Activated naive CD4-positive, alpha-beta T cell treated with Interleukin-2 at 50 U/mL for 16 hours (primary cell): ENCODE measurements at regions not wholly inside any gene's neighbourhood (a gene's known extent, or its start where the extent isn't known, plus 50 kb on each side); places are given as distances from the start of the nearest gene placed in this dataset.

Experiments used
- DNase-seq: peaks from one replicate; pipeline ENCODE4 v3.0.0-alpha.2; 2020

DNA sequence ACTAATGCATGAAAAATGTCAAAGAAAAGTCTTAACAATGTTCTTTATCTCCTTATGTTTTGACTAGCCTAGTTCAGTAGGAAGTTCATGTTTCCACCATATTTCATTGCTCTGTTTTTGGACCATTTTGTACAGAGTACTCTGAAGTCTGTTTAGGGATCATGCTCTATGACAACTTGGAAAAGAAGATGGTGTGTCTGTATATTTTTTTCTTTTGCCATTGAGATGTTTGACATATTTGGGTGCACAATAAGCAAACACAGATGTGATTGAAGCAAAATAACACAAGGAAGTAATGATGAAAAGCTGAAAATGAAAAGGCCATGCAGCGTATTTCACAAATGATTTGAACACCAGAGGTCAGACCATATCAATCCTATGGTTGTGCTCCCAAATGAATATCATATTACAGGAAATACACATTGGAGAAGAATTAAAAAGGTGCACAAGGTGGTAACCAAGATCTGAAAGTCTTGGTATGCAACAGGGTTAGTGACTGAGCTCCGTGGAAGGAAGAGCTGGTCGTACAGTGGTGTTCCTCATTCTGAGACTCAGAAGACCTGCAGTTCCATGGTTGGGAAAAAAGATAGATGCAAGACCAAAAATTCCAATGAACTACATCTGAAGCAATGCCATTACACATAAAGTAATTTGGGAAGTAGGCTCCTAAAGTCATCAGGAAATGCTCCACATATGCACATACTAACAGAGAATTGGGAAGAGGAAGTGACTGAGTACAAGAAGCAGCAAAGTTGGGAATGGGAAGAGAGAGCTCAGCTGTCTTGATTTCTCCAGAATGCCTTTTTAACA, 463.5 kb downstream of the LMO4 start:
- DNase-seq: no peak

- DNase-seq: no peak
Measured at GRCh38 chr1:87794788-87795614, 466.3 kb downstream of the LMO4 start.

DNA sequence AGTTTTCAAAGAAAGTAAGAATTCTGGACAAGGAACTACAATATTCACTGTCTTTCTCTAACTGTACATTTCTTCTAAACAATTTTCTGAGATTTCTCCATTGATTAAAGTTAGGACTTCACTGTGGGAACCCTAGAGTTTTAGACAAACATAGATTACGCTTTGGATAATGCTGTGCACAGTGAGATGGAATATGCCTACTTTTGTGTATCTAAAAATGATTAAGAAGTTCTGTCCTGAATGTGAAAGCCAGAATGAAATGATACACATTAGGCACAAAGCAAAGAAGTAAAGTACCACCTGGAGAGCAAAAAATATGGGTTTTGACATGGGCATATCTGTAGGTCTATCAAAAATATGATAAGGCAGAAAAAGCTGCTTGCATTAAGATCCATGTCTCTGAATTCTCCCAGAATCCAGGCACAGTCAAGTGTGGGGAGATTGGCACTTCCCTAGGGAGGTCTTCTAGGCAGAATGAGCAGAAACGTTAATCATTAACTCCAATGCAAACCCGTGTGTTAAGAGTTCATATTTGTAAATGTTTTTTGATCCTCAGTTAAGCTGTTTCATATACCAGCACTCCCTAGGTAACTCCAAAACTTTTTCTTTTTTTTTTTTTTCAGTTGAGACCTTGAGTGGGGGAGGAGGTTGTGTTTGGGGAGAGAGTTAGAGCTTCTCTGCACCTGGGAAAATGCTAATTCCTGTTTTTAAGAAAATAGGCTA, 467.1 kb downstream of the LMO4 start:
- no peak for DNase-seq

GRCh38 chr1:87796471-87796901, 467.8 kb downstream of the LMO4 start:
- DNase-seq: no peak

GRCh38 chr1:87799451-87799850, 470.8 kb downstream of the LMO4 start:
- no peak for DNase-seq

- no peak for DNase-seq
Measured at GRCh38 chr1:87800006-87800405, 471.3 kb downstream of the LMO4 start.

GRCh38 chr1:87803375-87803774, 474.7 kb downstream of the LMO4 start:
- DNase-seq: no peak

- no peak for DNase-seq
Measured at GRCh38 chr1:87804128-87804527, 475.4 kb downstream of the LMO4 start.

GRCh38 chr1:87805666-87806378, 477.1 kb downstream of the LMO4 start:
- DNase-seq: no peak

- DNase-seq: no peak
Measured at GRCh38 chr1:87806379-87807094, 477.9 kb downstream of the LMO4 start.

DNA sequence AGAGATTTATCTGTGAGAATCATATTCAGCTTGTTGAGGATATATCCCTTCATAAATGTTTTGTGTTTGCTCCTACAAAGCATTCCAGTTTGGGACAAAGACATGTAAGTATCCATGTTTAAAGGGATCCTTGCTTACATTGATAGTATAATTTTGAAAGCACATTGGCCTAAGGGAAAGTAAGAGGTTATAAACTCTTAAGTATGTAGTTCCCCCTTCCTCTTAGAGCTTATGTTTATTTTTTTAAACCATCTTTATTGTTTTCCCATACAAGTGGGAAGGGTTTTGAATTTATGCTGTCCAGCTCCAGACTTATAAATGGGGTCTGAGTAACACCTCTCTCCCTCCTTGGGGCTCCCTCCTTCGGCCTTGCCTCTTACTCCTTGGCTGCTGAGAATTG, 481.5 kb downstream of the LMO4 start:
- DNase-seq: no peak

DNA sequence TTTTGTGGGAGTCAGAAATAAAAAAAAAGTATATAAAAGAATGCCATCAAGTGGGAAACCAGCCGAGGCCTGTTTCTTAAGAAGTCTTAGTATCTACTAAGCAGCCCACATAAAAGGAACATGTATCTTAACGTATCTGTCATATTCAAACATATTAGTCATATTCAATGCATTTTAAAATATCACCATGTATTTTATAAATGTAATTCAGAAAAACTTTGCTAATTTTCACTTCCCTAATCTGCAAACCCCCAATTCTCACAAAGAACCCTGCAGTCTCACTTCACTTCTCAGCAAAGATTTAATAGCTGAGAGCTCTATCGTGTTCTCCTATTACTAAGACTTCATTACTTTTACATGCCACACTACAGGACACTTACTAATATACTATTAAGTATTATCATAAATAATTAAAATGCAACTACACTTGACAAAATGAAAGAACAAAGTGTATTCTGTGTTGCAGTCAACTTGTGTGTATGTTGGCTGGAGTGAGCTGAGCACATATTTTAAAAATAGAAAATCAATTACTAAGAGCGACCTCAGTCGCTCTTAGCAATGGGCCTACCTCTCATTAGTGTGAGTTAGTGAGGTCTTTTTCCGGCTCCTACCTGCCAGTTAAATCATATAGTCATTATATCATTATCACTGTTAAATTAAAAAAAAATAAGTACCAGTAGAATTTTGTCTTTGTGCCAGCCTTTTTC, 484.3 kb downstream of the LMO4 start:
- no peak for DNase-seq

DNA sequence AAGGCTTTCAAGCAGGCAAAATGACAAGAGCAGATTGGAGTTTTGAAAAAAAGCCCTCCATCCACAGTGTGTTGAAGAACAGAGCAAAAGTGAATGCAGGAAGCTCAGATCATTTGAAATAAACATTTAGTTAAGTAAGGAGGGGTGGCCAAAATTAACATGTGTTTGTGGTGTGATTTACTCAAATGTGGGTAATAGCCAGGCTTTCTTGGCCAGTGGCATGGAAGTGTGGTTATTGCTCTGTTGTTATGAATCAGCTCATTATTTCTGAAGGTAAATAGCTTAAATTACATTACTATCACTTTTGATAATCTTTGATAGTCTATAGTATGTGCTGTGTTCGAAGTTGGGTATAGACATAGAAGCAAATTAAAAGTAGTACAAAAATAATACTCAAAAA, 485.9 kb downstream of the LMO4 start:
- DNase-seq: no peak

DNA sequence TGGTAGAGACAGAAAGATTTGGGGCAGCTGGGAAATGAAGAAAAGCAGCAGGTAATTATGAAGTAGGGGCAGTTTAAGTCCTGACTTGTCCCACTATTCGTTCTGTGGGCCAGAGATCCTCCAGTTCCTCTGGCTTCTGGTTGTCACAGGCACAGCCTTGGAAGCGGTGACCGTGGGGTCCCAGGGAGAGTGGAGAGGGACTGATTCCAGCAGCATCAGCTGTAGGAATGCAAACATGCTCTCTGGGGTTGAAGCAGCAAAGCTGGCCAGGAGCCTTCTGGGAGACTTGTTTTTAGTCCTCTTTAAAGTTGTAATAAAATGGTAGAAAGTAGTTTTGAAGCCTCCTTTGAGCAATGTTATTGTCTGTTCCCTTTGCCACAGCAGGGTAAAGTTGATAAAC, 488.0 kb downstream of the LMO4 start:
- no peak for DNase-seq

GRCh38 chr1:87820668-87821334, 492.1 kb downstream of the LMO4 start:
- no peak for DNase-seq

DNA sequence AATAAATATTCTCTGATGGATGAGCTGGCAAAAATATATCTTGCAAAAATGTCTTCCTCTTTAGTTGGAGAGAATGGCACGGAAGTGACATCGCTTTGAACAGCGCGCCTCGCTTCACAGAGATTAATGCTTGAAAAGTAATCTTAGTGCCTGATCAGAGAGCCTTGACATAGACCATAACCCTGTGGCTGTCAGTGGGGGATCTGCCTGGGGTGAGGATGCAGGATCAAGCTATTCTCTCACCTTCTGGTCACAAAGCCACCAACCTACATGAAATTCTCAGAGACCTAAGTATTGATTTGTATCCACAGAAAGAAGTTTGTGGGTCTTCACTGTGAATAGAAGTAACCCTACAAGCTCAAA, 492.6 kb downstream of the LMO4 start:
- no peak for DNase-seq

- DNase-seq: no peak
Measured at GRCh38 chr1:87826681-87827251, 498.1 kb downstream of the LMO4 start.

DNA sequence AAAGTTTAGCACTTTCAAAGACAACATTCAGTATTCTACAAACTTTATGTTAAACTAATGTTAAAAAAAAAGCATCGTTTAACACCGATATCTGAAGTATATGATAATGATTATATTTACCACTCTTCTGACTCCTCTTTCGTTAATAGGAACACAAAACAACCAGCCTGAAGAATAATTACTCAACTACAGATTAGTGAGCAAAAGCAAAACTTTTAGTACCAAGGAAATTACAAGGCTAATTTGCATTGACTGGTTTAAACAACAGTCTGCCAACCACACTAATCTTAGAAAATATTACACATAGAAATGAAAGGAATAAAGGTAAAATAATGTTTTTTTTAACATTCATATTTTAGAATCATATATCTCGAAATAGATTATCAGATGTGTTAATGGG, 500.7 kb downstream of the LMO4 start:
- DNase-seq: no peak

- no peak for DNase-seq
Measured at GRCh38 chr1:87830432-87830978, 501.8 kb downstream of the LMO4 start.

GRCh38 chr1:87833166-87833565, 504.5 kb downstream of the LMO4 start:
- DNase-seq: no peak
